ENCODE measurements at regions not wholly inside any gene's neighbourhood (a gene's known extent, or its start where the extent isn't known, plus 50 kb on each side); places are given as distances from the start of the nearest gene placed in this dataset.

- Histone ChIP-seq H3K27me3 (no peaks in the 10 kb centered on the region), H3K36me3 (no peaks in the 10 kb centered on the region), H3K4me3 (no peak overlapping the region), H3K9me3 (no peaks in the 10 kb centered on the region), H3K4me1 (no peaks in the 10 kb centered on the region), H3K27ac (no peak overlapping the region)
- 62% methylated on average over 2 of the region's 2 CpGs for WGBS (ENCODE audit: insufficient coverage, low coverage, low lambda C conversion rate, missing lambda C conversion rate)
- intact Hi-C loops (cut with DNase I) = no loop called here
- DNase-seq (no peak), ATAC-seq (no peak)
- TF ChIP-seq CTCF (IDR thresholded peaks at IDR 0.05) = no peak
- TF ChIP-seq POLR2A (IDR thresholded peaks at IDR 0.05) = no peak
Measured at GRCh38 chr7:52077571-52077970, 761.0 kb upstream of the COBL start.

- no peak for TF ChIP-seq POLR2A (IDR thresholded peaks at IDR 0.05)
- Histone ChIP-seq H3K4me3 (no peak overlapping the region), H3K9me3 (no peaks in the 10 kb centered on the region), H3K27ac (no peak overlapping the region), H3K27me3 (no peaks in the 10 kb centered on the region), H3K36me3 (no peaks in the 10 kb centered on the region), H3K4me1 (no peaks in the 10 kb centered on the region)
- 56% methylated on average over 4 of the region's 4 CpGs for WGBS (ENCODE audit: insufficient coverage, low coverage, low lambda C conversion rate, missing lambda C conversion rate)
- ATAC-seq (no peak), DNase-seq (no peak)
- intact Hi-C loops (cut with DNase I) = no loop called here
Measured at GRCh38 chr7:52074912-52075311, 758.3 kb upstream of the COBL start.

GRCh38 chr7:52074071-52074470, 757.5 kb upstream of the COBL start:
- no peaks in the 10 kb centered on the region for H3K36me3 ChIP-seq
- DNase-seq (no peak), ATAC-seq (no peak)
- no peak overlapping the region for H3K4me3 ChIP-seq
- H3K9me3 ChIP-seq = no peaks in the 10 kb centered on the region
- 35% methylated on average over 2 of the region's 2 CpGs for WGBS (ENCODE audit: insufficient coverage, low coverage, low lambda C conversion rate, missing lambda C conversion rate)
- no peaks in the 10 kb centered on the region for H3K27me3 ChIP-seq
- no peaks in the 10 kb centered on the region for H3K4me1 ChIP-seq
- TF ChIP-seq POLR2A (IDR thresholded peaks at IDR 0.05) (no peak), CTCF (IDR thresholded peaks at IDR 0.05) (no peak)
- H3K27ac ChIP-seq = no peak overlapping the region
- intact Hi-C loops (cut with DNase I) = no loop called here

GRCh38 chr7:52071744-52072143, 755.1 kb upstream of the COBL start:
- Histone ChIP-seq H3K4me3 (no peak overlapping the region), H3K27me3 (no peaks in the 10 kb centered on the region), H3K36me3 (no peaks in the 10 kb centered on the region), H3K4me1 (no peaks in the 10 kb centered on the region), H3K9me3 (no peaks in the 10 kb centered on the region), H3K27ac (no peak overlapping the region)
- TF ChIP-seq POLR2A (IDR thresholded peaks at IDR 0.05) (no peak), CTCF (IDR thresholded peaks at IDR 0.05) (no peak)
- no peak for ATAC-seq
- no peak for DNase-seq
- WGBS (ENCODE audit: insufficient coverage, low coverage, low lambda C conversion rate, missing lambda C conversion rate) = 0% methylated on average over 1 of the region's 1 CpG
- intact Hi-C loops (cut with DNase I) = no loop called here

GRCh38 chr7:52064493-52064892, 747.9 kb upstream of the COBL start:
- H3K4me1 ChIP-seq = no peaks in the 10 kb centered on the region
- no peaks in the 10 kb centered on the region for H3K9me3 ChIP-seq
- no peak overlapping the region for H3K4me3 ChIP-seq
- H3K27me3 ChIP-seq = no peaks in the 10 kb centered on the region
- 69% methylated on average over 1 of the region's 1 CpG for WGBS (ENCODE audit: insufficient coverage, low coverage, low lambda C conversion rate, missing lambda C conversion rate)
- no peak overlapping the region for H3K27ac ChIP-seq
- intact Hi-C loops (cut with DNase I) = no loop called here
- ATAC-seq (no peak), DNase-seq (no peak)
- H3K36me3 ChIP-seq = no peaks in the 10 kb centered on the region
- no peak for TF ChIP-seq POLR2A (IDR thresholded peaks at IDR 0.05)
- TF ChIP-seq CTCF (IDR thresholded peaks at IDR 0.05) = no peak

Data from right lobe of liver (tissue), 6 donors.